GM19238 (cell line): ENCODE measurements at regions not wholly inside any gene's neighbourhood (a gene's known extent, or its start where the extent isn't known, plus 50 kb on each side); places are given as distances from the start of the nearest gene placed in this dataset.

ENCODE experiments used
- DNase-seq: peaks from one replicate; pipeline ENCODE4 v3.0.0; 2011; ENCODE audit warnings: low spot score; ENCODE audit not compliant: insufficient read length

DNA sequence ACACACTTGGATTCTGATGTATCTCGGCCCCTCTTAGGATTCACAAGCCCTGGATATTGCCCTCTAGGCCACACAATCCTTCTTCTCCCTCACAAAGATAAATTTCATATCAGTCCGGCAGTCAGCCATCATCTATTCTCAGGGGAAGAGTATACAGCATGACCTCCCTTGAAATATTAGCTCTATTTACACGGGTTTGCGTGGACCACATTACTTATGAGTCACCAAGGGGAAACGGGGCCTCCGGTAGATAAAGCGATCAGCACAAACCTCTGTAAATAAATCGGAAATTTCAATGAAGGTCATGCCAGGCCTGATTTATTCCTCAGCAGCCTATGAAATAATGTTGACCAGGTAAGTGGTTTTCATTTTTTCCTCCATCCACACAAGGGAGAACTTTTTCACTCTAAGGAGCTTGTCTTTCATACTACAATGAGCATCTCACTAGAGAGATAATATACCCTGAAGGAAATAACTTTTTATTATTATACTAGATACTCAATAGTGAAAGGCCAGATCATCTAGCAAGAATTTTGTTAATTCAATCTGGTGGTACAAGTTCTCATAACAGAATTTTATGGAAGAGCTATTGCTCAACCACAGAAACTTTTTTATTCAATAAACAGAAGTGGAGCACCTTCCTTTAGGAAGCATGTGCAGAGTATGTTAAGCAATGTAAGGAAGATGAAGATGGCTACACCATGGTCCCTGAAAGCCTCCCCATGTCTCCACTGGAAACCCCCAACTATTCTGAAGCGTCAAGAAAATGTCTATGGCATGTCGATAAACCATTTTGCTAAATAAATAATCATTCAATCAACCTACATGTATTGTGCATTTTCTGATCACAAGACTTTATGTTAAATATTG is 125.2 kb upstream of the PIK3C3 start:
- DNase-seq = no peak

DNA sequence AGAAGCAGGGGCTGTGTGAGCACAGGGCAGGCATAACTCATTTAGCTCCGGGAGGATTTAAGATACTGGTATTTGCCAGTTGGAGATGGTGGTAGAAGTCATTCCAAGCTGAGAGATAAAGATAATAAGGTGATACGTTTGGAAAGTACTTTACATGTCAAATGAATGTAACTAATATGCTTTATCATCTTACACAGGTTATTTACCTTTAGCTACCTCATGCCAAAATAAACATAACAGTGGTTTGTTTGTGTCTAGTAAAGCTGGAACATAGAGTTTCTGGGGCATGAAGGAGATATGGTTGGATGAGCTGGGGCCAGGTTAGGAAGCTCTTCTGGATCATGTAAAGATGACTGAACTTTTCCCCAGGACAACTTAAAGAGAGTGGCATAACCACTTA is 126.9 kb upstream of the PIK3C3 start:
- no peak for DNase-seq

DNA sequence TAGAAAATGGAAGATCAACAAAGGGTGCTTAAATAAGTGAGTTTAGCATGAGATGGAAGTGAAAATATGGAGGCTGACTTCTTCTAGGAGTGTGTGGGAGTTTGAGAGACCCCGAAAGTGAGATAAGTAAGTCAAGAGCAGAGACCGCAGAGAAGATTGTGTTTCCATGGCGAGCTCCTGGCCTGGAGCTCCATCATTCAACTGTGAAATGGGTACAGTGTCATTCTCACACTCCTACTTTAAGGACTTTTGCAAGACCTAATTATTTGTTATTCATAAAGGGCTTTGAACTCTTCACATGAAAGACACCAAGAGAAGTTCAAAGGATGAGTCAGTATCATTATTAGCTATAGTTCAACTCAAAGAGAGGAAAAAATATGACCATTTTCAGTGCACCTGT is 134.2 kb upstream of the PIK3C3 start:
- DNase-seq = no peak

DNA sequence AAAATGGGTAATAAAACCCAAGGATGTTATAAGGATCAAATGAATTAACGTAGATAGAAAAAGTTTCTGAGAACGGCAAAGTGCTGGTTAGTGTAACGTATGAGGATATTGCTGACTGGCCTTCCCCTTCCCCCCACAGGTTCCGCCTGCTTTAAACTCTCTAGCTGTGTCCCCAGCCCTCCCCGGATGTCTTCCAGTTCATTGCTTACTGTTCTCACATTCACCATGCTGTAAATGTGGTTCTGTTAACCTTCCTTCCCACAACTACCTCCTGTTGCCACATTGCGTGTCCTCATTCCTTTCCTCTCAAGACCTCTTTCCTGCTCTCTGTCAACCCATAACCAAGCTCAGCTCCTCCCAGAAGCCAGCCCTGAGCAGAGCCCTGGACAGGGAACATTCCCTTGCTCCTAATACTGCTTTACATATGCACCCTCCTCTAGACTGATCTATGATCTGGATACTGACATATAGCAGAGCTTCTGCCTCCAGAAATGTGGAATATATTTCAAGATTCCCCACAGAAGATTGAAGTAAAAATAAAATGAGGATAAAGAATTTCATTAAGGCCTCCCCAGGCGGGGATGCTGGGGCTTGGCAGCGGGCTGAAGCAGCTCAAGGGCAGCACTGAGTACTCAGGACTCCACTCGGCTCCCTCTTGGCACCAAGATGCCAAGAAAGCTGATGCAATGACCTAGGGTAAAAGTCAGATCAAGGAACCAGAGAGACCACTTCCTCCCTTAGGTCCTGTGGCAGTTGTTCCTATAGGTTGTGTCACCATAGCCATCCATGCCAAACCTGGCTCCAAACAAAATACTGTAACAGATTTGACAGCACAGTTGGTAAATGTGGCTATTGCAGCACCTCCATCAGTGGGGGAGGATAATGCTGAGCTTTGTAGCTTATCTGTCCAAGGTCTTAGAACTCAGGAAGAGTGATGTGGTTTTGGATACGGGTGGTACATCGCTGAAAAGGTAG is 136.4 kb upstream of the PIK3C3 start:
- no peak for DNase-seq

DNA sequence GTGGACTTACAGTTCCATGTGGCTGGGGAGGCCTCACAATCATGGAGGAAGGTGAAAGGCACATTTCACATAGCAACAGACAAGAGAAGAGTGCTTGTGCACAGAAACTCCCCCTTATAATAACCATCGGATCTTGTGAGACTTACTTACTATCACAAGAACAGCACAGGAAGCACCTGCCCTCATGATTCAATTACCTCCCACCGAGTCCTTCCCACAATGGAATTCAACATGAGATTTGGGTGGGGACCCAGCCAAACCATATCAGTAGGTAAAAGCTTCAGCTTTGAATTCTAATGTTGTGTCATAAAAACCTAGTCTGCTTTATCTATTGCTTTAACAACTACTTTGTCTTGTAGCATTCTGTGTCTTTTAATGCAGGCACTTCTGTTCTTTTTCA is 140.4 kb upstream of the PIK3C3 start:
- DNase-seq = no peak

DNA sequence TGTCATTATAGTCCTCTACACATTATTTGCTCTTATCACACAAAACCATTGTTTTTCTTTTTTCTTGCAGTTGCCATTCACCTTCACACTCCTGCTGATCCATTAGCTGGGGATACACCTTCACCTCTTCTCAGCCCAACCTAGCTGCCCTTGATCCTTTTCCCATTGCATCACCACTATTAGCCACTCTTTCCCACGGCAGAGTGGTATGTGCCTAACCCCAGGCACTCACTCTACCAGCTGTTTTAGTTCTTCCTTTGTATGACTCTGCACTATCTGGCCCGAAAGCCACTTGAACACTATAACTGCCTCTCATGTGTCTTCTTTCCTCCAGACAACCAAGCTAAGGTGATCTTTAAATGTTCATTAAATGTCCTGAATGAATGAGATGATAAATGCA is 145.4 kb upstream of the PIK3C3 start:
- no peak for DNase-seq

DNA sequence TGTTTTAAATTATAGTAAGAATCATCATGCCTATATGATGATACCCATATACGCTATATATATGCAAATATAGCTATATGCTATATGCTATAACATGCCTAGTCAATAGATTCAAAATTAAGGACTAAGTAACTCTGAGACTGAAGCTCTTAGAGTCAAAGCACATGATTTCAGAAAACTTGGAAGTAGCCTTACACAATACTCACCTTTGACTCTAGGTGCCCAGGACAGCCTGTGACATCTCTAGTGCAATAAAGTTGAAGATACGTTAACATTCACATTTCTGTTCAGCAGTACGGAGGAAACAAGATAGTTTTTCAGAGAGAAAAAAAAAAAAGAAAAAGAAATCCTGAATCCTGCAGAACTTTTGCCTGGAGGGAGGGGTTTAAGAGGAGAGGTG is 149.7 kb upstream of the PIK3C3 start:
- no peak for DNase-seq

DNA sequence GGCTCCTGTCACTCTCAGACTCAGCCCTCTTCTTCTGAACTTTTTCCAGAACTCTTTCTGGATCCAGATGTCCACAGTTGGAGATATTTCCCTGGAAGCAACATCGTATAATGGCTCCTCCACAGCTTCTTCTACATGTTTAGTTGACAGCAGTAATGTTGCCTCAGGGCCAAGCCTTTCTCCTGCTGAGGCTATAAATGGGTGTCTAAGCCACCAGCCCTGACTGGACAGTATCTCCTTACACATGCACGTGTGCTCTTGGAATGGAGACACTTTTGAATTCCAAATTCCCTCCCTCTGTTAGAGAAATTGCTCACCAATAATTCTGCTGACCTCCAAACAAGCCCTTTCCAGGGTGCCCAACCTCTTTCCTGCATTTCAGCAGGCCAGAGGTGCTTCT is 156.2 kb upstream of the PIK3C3 start:
- no peak for DNase-seq

DNA sequence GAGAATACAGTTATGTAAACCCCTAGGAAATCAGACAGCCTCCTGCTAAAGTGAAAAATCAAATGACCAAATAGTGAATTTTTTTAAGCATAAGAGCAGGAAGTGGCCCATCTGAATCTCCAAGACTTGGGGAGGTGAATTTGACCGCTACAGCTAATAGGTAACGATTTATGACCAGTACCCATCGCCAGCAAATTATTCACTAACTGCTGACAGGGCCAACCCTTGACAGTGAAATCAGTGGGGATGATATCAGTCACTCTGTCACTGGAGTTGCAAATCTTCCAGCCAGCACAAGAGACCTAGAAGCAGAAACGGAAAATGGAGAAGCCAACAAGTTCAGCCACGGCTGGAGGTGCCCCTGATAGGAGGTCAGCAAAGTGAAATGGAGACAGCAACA is 164.3 kb upstream of the PIK3C3 start:
- DNase-seq = no peak

DNA sequence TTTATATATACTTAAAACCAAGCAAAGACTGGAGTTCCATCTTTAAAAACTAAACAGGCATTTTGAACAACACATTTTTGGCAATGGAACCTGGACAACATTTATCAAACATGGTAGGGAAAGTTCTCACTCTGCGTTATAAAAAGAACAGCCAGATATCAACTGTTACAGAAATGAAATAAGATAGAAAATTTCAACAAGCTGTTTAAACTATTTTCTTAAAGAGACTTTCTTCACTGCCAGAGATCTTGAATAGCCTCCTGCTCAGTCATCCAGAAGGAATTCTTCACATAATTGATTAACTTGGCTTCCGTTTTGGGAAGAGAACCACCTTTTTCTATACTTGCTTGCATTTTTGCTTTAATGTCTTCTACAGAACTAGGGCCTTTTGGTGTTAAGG is 166.0 kb upstream of the PIK3C3 start:
- no peak for DNase-seq

DNA sequence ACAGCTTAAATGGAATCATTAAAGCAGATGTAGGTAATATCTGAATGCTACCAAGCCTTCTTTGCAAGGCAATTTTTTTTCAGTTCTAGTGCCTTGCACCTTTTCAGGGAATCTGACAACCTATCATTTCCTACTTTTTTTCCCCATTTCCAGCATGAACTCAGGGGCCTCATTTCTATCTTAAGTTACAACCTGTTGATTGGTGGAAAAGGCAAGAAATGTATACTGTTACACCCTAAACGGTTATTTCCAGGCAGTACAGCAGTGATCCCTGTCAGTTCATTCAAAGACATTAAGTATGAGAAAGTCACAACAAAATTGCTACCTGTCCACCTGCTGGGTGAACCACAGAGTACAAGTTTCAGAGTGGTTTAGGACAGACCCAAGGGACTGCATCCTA is 171.2 kb upstream of the PIK3C3 start:
- DNase-seq = no peak

DNA sequence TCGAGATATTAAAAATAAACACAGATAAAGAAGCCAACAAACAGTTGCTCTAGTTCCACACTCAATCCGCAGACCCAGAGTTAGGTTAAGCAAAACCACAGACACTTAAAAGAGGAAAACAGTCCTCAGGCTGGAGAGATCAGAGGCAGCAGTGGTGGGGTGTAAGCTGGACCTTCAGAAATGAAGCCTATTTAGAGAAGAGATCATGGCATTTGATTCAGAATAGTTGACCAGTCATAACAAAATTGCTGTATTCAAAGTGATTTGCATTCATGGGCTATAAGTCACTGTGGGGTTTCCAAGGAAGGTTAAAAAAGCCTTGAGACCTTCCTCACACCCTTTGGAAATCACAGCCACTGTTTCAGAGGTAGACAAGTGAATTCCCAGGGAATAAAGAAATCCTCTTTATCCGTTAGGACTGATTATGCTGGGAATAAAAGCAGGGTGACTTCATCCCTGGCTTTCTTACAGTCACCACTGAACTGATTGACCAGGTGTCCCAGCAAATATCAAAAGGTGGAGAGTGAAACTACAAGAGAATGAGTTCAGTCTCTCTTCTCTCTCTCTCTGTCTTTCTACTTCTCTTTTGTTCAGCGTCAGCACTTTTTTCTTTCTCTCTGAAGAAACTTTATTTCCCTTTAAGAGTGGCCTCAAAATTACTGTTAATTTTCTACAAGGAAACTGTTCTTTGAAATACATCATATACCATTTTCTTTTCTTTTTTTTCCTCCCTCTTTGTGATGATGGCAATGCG is 171.8 kb upstream of the PIK3C3 start:
- DNase-seq = no peak

DNA sequence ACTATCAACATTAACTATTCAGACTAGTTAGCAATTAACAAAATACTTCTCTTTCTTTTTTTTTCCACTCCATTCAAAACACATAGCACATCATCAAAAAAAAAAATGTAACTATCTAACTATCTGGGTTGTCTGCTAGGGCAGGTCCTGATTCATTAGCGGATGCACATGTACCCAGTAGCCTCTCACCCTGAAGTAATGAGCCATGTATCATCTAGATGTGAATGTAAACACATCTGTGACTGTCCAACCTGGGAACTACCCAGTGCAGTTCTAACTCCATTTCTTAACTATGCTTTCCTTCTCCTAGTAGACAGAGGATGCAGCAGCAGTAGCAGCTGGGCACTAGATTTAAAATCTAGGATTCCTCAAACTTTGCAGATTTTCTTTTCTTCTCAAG is 183.1 kb upstream of the PIK3C3 start:
- no peak for DNase-seq

DNA sequence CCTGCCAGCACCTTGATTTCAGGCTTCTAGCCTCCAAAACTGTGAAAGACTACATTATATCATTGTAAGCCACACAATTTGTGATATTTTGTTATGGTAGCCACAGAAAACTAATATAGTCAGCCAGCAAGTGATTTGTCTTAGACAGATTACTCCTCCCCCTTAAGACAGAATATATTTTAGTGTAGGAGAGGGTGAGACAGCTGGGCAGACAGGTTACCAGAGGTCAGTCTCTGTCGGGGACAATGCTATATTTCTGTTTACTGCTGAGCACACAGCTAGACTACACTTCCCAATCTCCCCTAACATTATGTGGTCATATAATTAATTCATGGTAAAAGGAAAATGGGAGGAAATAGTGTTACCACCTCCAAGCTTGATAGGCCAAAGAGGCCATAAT is 185.8 kb upstream of the PIK3C3 start:
- no peak for DNase-seq

DNA sequence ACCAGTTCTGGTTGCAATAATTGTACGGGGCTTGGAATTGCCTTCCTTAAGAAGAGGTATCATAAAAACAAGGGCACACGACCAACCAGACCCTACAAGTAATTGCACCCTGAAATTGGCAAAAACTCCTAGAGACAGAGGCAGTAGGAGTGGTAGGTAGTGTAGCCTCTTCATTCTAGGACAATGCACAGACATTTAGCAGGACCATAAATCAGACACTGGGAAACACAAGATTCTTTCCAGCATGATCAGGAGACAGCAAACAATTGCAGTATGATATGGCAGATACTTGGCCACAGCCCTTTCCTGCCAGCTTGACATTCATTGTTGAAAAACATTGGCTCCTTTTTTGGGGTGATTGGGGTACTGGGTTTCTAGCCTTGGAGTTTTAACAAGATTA is 186.6 kb upstream of the PIK3C3 start:
- DNase-seq = no peak

DNA sequence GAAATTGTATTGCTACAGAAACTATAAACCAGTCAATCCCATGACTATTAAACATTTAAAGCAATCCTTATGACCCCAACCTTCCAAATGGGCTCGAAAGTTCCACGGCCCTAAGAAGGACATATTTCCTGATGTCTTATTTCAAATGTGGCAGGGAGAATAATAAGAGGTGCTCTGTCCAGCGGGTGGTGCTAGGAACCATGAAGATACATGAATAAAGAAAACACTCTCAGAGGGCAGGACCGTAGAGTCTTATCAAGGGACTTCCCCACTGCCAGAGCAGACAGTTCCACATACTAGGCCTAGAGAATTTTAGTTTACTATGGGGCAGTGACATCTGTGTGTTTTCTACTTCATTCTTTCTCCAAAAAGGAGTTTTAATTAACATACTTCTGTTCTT is 187.1 kb upstream of the PIK3C3 start:
- no peak for DNase-seq

DNA sequence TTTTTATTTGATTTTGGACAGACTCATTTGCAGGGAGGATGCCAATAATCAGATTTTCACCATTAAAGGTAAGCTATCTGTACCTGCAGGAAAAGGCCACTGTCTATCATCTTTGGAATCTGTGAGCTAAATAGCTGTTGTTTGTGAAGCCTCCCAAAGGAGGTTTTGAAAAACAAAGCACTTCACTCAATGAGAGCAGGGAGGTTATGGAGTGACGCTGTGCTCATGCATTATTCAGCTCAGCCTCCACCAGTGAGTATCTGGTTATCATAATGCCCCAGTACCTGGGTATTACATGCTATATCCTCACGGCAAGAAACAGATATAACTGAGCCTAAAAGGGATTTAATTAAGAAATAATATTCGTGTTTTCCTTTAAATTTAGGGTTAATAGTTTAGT is 189.6 kb upstream of the PIK3C3 start:
- no peak for DNase-seq

DNA sequence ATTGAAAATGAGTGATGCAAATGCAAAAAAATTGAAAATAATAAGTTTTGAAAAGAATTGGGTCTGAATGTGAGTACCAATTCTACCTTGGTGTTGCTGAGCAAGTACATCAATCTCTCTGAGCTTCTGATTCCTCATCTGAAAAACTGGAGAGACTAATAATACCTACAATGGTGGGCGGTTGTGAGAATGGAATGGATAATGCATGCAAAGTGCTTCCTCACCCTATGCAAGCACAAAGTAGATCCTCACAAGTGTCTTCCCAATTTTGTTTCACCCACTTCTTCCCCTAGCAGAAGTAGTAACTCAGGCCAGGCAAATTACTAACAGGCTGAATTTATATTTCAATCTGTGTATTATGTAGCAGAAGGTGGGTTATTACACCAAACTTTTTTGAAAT is 191.7 kb upstream of the PIK3C3 start:
- no peak for DNase-seq

DNA sequence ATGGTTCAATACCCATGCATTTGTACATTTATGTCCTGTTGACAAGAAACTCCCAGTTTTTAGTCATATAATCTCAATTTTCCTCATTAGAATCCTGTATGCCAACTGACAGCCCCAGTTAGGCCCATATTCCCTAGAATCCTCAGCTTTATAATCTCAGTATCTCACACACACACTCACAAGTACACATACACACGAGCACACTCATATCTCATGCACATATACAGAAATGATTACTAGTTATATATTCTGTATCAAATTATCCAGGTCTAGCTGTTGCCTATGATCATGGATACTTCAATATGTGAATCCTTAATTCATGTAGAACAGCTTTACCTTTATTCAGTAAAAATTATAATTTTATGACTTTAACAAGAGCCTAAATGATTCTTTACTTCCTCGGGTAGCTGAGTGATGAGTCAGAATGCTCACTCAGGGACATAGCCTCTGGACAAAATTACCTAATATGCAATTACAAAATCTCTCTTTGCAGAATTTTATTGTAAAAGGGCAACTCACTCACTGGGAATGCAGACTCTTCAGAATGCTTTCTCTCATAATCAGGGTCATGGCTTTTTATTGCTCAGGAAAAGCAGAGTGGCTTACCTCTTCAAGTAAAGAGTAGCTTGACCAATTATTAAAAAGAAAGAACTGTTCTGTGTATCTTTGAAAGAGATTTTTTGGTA is 193.6 kb upstream of the PIK3C3 start:
- DNase-seq = no peak

DNA sequence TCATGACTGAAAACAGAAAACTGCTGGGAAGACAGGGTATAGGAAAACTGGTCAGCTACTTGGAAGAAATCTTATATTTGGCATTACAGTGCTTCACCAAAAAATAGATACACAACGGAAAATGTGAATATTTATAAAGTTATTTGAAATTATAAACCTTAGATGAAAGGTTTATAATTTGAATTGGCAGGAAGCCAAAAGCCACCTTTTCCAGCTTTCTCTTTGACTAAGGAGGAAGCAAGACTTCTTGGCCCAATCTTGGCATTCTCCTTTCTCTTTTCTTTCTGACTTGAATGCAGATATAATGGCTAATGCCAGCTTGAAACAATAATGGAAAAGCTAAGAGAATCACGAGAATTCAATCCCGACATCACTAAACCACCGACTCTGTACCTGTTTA is 196.5 kb upstream of the PIK3C3 start:
- no peak for DNase-seq

DNA sequence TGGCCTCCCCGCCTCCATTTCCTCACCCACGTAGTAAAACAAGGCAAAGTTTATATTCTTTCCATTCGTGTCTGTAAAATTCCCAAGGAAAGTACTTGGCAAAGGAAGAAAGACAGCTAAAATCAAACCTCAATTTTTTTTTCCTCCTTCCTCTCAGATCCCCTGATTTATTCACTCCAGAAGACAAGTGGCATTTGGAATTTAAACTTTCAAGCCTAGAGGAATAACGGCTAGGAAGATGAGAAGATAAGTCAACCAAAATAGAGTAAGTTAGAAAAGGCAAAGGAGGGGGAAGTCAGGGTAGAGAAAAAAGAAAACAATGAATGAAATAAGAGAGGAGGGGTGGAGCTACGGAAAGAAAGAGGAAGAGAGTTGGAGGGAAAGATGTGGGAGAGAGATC is 198.9 kb upstream of the PIK3C3 start:
- DNase-seq = no peak
